Hepatocyte (in vitro differentiated cells): ENCODE measurements at regions not wholly inside any gene's neighbourhood (a gene's known extent, or its start where the extent isn't known, plus 50 kb on each side); places are given as distances from the start of the nearest gene placed in this dataset.

Experiments used
- DNase-seq: peaks from one replicate; pipeline ENCODE4 v3.0.0-alpha.2; 2016; ENCODE audit warnings: low spot score
- H2AFZ ChIP-seq: fragments of 200-600 bp; sonication (generic); 2 replicates; pipeline ENCODE4 v1.6.0; 2016; ENCODE audit warnings: antibody characterized with exemption, mild to moderate bottlenecking
- H3K27ac ChIP-seq: fragments of 200-600 bp; sonication (generic); 2 replicates; pipeline ENCODE4 v1.5.1; 2016; ENCODE audit warnings: mild to moderate bottlenecking
- H3K27me3 ChIP-seq: fragments of 200-600 bp; sonication (generic); 2 replicates; pipeline ENCODE4 v1.6.1; 2016
- H3K36me3 ChIP-seq: fragments of 200-600 bp; sonication (generic); replicated peaks from 2 replicates; pipeline ENCODE4 v1.5.1; 2016; ENCODE audit warnings: low read depth; ENCODE audit not compliant: insufficient read depth
- H3K4me1 ChIP-seq: fragments of 200-600 bp; sonication (generic); 2 replicates; pipeline ENCODE4 v1.5.1; 2016; ENCODE audit warnings: mild to moderate bottlenecking, moderate library complexity; ENCODE audit not compliant: insufficient read depth
- H3K4me2 ChIP-seq: fragments of 200-600 bp; sonication (generic); 2 replicates; pipeline ENCODE4 v1.6.0; 2016
- H3K4me3 ChIP-seq: fragments of 200-600 bp; sonication (generic); 2 replicates; pipeline ENCODE4 v1.5.1; 2016; ENCODE audit warnings: mild to moderate bottlenecking
- H3K79me2 ChIP-seq: fragments of 200-600 bp; sonication (generic); 2 replicates; pipeline ENCODE4 v1.6.0; 2017; ENCODE audit warnings: mild to moderate bottlenecking
- H3K9me2 ChIP-seq: fragments of 200-600 bp; sonication (generic); replicated peaks from 2 replicates; pipeline ENCODE4 v1.6.0; 2017; ENCODE audit warnings: mild to moderate bottlenecking; ENCODE audit not compliant: insufficient read depth
- H3K9me3 ChIP-seq: fragments of 200-600 bp; sonication (generic); 2 replicates; pipeline ENCODE4 v1.5.1; 2016; ENCODE audit warnings: low read depth, mild to moderate bottlenecking
- H4K20me1 ChIP-seq: fragments of 200-600 bp; sonication (generic); 2 replicates; pipeline ENCODE4 v1.6.0; 2016; ENCODE audit warnings: mild to moderate bottlenecking; ENCODE audit not compliant: insufficient read depth, poor library complexity, severe bottlenecking
- CTCF ChIP-seq: fragments of 200-600 bp; sonication (generic); IDR thresholded peaks from 2 replicates; pipeline ENCODE4 v1.5.1; 2016; ENCODE audit warnings: antibody characterized with exemption, mild to moderate bottlenecking; ENCODE audit not compliant: poor library complexity
- EZH2 ChIP-seq: fragments of 200-600 bp; sonication (generic); IDR thresholded peaks from 2 replicates; pipeline ENCODE4 v1.6.1; 2016; ENCODE audit warnings: antibody characterized with exemption, mild to moderate bottlenecking, borderline replicate concordance
- EZH2phosphoT487 ChIP-seq: fragments of 200-600 bp; sonication (generic); IDR thresholded peaks from one replicate; pipeline ENCODE4 v1.6.1; 2018; ENCODE audit warnings: antibody characterized with exemption, mild to moderate bottlenecking, low read depth, moderate library complexity; ENCODE audit not compliant: unreplicated experiment, severe bottlenecking
- WGBS: methylation state at CpG from one replicate; pipeline ENCODE4 v1.1.6; 2016; ENCODE audit warnings: low lambda C conversion rate; ENCODE audit errors: missing lambda C conversion rate; 5-methylcytosine and 5-hydroxymethylcytosine counted together

DNA sequence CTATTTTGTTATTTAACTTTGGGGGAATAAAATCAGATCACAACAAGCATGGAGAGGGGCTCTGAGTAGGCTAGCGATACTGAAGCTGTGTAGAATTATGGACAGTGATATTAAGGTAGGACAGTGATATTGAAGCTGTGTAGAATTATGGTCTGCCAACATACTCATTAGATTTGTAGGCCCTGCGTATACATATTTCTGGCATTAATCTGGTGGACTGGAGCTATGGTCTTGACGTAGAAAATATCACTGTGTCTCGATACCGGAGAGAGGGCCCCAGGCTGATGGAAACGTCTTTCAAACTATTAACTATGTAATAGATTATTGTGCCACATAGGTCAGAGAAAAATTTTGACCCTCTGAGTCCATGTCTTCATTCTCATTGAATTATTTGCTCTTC is 511.4 kb downstream of the ADCYAP1 start:
- no peaks in the 10 kb centered on the region for H3K9me2 ChIP-seq
- H4K20me1 ChIP-seq: no peaks in the 10 kb centered on the region
- no peak overlapping the region for H2AFZ ChIP-seq
- no peaks in the 10 kb centered on the region for H3K79me2 ChIP-seq
- no peaks in the 10 kb centered on the region for H3K4me1 ChIP-seq
- no peak overlapping the region for H3K27ac ChIP-seq
- no peak overlapping the region for H3K4me2 ChIP-seq
- H3K9me3 ChIP-seq: no peaks in the 10 kb centered on the region
- no peak for DNase-seq
- TF ChIP-seq EZH2phosphoT487: no peak
- no peak for TF ChIP-seq CTCF
- no peak for TF ChIP-seq EZH2
- no peaks in the 10 kb centered on the region for H3K27me3 ChIP-seq
- 94% methylated on average over 6 of the region's 6 CpGs for WGBS
- no peaks in the 10 kb centered on the region for H3K36me3 ChIP-seq
- no peak overlapping the region for H3K4me3 ChIP-seq

DNA sequence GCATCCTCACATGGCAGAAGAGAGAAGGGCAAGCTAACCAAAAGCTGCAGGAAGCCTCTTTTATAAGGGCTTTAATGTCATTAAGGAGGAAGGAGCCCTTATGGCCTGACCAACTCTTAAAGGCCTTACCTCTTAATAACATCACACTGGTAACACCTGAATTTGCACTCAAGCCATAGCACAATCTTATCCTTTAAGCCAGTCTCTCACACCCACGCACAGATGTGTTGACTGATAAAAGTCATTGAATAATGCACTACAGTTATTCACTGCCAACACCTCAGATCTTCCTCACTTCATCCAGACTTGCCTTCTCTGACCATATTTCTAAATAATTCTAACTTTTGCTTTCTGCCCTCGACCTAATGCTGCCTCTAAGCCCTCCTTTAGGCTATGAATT is 516.8 kb downstream of the ADCYAP1 start:
- Histone ChIP-seq H3K36me3 (no peaks in the 10 kb centered on the region), H3K9me2 (no peaks in the 10 kb centered on the region), H4K20me1 (no peaks in the 10 kb centered on the region), H3K4me2 (no peak overlapping the region), H3K9me3 (no peaks in the 10 kb centered on the region), H3K27me3 (no peaks in the 10 kb centered on the region), H2AFZ (no peak overlapping the region), H3K27ac (no peak overlapping the region), H3K4me3 (no peak overlapping the region), H3K4me1 (no peaks in the 10 kb centered on the region), H3K79me2 (no peaks in the 10 kb centered on the region)
- WGBS: 72% methylated on average over 2 of the region's 2 CpGs
- TF ChIP-seq EZH2phosphoT487 (no peak), EZH2 (no peak), CTCF (no peak)
- no peak for DNase-seq

- Histone ChIP-seq H3K27me3 (no peaks in the 10 kb centered on the region), H3K4me3 (no peak overlapping the region), H3K4me2 (no peak overlapping the region), H2AFZ (no peak overlapping the region), H3K4me1 (no peaks in the 10 kb centered on the region), H3K9me3 (no peaks in the 10 kb centered on the region), H4K20me1 (no peaks in the 10 kb centered on the region), H3K79me2 (no peaks in the 10 kb centered on the region), H3K36me3 (no peaks in the 10 kb centered on the region), H3K27ac (no peak overlapping the region), H3K9me2 (no peaks in the 10 kb centered on the region)
- TF ChIP-seq CTCF (no peak), EZH2phosphoT487 (no peak), EZH2 (no peak)
- no peak for DNase-seq
- WGBS: 91% methylated on average over 2 of the region's 2 CpGs
These were observed 518.0 kb downstream of the ADCYAP1 start for GRCh38 chr18:1422634-1423033.

DNA sequence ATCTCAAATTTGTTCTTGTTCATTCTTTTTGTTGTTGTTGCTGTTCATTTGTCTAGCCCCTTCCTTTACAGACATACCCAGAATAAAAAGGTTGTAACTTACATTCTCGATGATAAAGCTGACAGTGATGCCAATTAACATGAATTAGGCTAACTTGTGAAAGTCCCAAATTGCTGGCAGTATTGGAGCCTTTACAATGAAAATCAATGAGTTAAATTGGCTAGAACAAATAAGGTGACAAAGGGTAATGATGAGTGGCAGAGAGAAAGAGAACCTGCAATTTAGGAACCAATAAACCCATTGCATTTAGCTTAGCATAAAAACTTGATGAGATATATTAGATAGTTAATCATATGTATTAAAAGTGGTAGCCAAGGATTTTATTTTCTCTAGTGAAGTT is 521.0 kb downstream of the ADCYAP1 start:
- Histone ChIP-seq H3K4me1 (no peaks in the 10 kb centered on the region), H3K9me2 (no peaks in the 10 kb centered on the region), H4K20me1 (no peaks in the 10 kb centered on the region), H3K79me2 (no peaks in the 10 kb centered on the region), H3K27me3 (no peaks in the 10 kb centered on the region), H3K36me3 (no peaks in the 10 kb centered on the region), H3K9me3 (no peaks in the 10 kb centered on the region), H3K4me3 (no peak overlapping the region), H2AFZ (no peak overlapping the region), H3K27ac (no peak overlapping the region), H3K4me2 (no peak overlapping the region)
- DNase-seq: no peak
- TF ChIP-seq CTCF: no peak
- TF ChIP-seq EZH2phosphoT487: no peak
- no peak for TF ChIP-seq EZH2
- WGBS: 69% methylated on average over 1 of the region's 1 CpG
